GM10266 (cell line): ENCODE measurements at regions not wholly inside any gene's neighbourhood (a gene's known extent, or its start where the extent isn't known, plus 50 kb on each side); places are given as distances from the start of the nearest gene placed in this dataset.

Experiments
- DNase-seq: peaks from one replicate; pipeline ENCODE4 v3.0.0; 2012; ENCODE audit errors: extremely low spot score
- TF ChIP-seq, protein P1 (sequence below): IDR thresholded peaks from 2 replicates; pipeline ENCODE4 v1.5.1; 2012; ENCODE audit warnings: mild to moderate bottlenecking, low read depth; ENCODE audit not compliant: control insufficient read depth, insufficient read depth; ENCODE audit errors: missing control alignments

DNA sequence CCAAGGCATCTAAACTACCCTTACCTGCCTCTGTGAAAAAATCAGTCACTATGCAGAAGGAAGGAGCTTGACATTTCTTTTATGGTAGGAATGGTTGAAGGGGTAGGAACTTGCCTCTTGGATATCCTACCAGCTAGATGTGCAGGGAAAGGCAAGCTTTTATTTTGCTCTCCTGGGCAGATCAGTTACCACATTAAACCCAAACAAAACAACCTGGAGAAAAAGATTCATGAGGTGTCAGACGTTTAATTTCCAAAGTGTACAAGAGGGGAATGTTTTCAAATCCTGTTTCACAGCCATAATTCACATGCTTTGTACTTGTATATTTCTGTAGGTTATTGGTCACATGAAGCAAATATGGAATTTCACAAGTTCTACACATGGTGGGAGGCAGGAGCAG lies 67.0 kb upstream of the IFNG-AS1 start:
- no peak for DNase-seq

DNA sequence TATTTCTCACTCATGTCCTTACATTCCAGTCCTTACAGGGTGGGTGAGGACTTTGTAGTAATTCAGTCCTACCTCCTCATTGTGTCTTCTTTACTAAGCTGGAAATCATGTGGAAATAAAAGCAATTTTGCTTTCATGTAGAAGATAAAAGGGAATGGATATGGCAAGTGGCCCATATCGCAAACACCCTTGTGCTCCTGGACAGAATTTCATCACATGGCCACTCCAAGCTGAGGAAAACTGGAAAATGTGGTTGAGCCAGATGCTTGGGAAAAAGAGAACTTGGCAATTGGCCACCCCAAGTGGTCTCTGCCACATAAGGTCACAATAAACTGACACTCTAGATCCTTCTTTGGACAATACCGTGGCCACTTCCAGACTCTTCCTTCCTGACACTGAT lies 64.2 kb upstream of the IFNG-AS1 start:
- TF ChIP-seq, protein P1, sequence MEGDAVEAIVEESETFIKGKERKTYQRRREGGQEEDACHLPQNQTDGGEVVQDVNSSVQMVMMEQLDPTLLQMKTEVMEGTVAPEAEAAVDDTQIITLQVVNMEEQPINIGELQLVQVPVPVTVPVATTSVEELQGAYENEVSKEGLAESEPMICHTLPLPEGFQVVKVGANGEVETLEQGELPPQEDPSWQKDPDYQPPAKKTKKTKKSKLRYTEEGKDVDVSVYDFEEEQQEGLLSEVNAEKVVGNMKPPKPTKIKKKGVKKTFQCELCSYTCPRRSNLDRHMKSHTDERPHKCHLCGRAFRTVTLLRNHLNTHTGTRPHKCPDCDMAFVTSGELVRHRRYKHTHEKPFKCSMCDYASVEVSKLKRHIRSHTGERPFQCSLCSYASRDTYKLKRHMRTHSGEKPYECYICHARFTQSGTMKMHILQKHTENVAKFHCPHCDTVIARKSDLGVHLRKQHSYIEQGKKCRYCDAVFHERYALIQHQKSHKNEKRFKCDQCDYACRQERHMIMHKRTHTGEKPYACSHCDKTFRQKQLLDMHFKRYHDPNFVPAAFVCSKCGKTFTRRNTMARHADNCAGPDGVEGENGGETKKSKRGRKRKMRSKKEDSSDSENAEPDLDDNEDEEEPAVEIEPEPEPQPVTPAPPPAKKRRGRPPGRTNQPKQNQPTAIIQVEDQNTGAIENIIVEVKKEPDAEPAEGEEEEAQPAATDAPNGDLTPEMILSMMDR, result no peak
- DNase-seq, result no peak

More for the DNA sequence above, 67.0 kb upstream of the IFNG-AS1 start:
- TF ChIP-seq, protein P1, result no peak

DNA sequence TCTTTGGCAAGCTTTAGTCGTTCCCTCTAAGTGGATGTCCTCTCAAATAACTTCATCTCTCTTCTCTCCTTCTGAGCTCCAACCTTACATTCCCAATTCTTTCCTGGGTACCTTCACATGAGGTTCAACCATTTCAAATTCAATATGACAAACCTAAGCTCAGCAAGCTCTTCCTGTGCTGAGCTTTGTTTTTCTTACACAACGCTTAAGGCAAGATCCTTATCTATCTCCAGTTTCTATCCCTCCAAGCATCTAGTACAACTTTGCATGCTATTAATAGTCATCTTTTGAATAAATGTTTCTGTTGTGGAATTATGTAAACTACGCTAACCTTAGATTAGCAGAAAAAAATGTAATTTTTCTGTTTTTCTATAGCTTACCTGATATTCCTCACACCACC lies 63.7 kb upstream of the IFNG-AS1 start:
- DNase-seq, result no peak
- TF ChIP-seq, protein P1, result no peak

DNA sequence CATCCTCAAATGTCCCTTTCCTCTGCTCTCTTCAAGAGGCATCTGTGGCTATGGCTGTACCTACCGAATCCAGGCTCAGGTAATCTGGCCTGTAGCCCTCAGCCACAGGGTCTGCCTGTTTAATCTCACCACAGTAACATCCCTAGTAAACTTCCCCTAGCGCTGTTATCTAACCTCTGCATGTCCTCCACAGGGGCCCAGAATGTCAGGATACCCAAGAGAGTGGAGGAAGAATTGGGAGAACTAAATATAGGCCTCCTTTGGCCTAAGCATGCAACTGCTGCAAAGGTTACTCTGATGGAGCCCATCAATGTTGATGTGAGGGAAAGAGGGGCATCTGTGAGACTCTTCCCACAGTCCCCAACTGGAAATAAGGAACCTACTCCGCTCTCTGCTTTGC lies 63.2 kb upstream of the IFNG-AS1 start:
- TF ChIP-seq, protein P1, result no peak
- no peak for DNase-seq

DNA sequence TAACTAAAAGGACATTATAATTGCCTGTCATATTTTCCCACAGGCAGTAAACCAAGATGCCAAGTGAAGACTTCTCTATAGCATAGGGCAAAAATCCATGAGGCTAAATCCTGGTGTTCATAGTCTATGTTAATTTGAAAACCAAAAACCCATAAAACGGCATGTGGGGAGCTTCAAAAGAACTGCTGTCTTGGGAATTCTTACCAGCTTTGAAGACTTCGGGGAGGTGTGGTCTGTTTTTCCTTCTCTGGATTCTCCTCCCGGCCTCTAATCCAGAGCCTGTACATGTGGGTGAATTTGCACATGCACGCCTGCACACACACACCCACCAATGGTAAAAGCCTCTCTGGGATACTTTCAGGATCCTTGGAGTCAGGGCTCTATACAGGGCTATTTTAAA lies 61.9 kb upstream of the IFNG-AS1 start:
- TF ChIP-seq, protein P1, result no peak

GRCh38 chr12:67927815-67928214 lies 61.4 kb upstream of the IFNG-AS1 start:
- no peak for DNase-seq
- TF ChIP-seq, protein P1, result no peak

More for the DNA sequence above, 61.9 kb upstream of the IFNG-AS1 start:
- DNase-seq, result no peak

DNA sequence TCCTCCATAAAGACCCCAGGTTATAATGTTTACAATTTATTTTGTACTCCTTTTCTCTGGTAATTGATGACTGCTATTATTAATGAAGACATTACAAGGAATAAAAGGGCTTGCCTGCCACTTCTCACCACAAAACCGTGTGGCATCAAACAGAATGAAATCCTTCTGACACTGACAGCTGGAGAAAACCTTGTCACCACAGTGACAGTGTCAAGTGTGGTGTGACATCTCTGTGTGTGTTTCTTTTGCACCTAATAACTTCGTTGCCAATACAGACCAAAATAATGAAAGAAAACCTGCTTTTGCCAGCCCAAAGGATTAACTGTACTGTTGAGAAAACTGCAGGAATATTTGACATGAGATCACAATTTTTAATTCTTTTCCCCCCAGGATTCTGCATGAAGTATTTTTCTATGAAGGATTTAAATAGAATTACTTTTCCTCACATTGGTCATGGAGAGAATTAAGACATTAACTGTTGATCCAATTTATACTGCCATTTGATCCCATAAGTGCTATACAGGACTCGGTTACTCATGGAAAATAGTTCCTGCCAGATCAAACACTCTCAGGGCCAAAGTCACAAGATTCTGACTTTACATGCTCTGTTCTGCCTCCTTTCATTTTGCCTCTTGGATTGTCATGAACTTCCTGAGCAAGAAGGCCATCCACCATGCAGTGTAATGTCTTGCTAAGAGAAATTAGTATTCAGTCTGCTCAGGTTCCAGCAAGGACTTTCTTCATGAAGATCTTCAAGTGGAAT lies 60.4 kb upstream of the IFNG-AS1 start:
- TF ChIP-seq, protein P1, result no peak
- no peak for DNase-seq
